ENCODE measurements at regions not wholly inside any gene's neighbourhood (a gene's known extent, or its start where the extent isn't known, plus 50 kb on each side); places are given as distances from the start of the nearest gene placed in this dataset.

GRCh38 chr3:36606871-36607765 lies 157.2 kb downstream of the DCLK3 start:
- Histone ChIP-seq H3K79me2 (ENCODE audit: low read depth) (no peaks in the 10 kb centered on the region), H4K20me1 (ENCODE audit: insufficient read depth) (no peaks in the 10 kb centered on the region), H3K27ac (no peak overlapping the region), H3K9me3 (ENCODE audit: insufficient read depth, low read depth) (no peaks in the 10 kb centered on the region), H3K4me3 (no peak overlapping the region), H3K9me2 (ENCODE audit: insufficient read depth) (no peaks in the 10 kb centered on the region), H3K4me2 (no peak overlapping the region), H3K36me3 (ENCODE audit: low read depth) (no peaks in the 10 kb centered on the region), H2AFZ (no peak overlapping the region), H3F3A (ENCODE audit: insufficient read depth, low read depth) (no peaks in the 10 kb centered on the region), H3K27me3 (ENCODE audit: insufficient read depth, low read depth) (no peaks in the 10 kb centered on the region), H3K4me1 (replicated peaks; ENCODE audit: insufficient read depth) (no peaks in the 10 kb centered on the region)
- DNase-seq: no peak
- ChIA-PET CTCF (no interaction called here), POLR2A (ENCODE audit: unreplicated experiment) (no interaction called here)
- intact Hi-C loops (cut with micrococcal nuclease; ENCODE audit: unreplicated experiment): no loop called here
- BruUV-seq (replicated peaks): no TSS peak
- TF ChIP-seq CTCF (conservative IDR thresholded peaks at IDR 0.05) (no peak), EZH2 (IDR thresholded peaks at IDR 0.05; ENCODE audit: low read depth) (no peak)

- no peak for TF ChIP-seq CTCF (conservative IDR thresholded peaks at IDR 0.05)
- no peak for TF ChIP-seq EZH2 (IDR thresholded peaks at IDR 0.05; ENCODE audit: low read depth)
- no peaks in the 10 kb centered on the region for H3K79me2 ChIP-seq (ENCODE audit: low read depth)
- DNase-seq: no peak
- H4K20me1 ChIP-seq (ENCODE audit: insufficient read depth): no peaks in the 10 kb centered on the region
- no peak overlapping the region for H2AFZ ChIP-seq
- no peaks in the 10 kb centered on the region for H3F3A ChIP-seq (ENCODE audit: insufficient read depth, low read depth)
- POLR2A ChIA-PET (ENCODE audit: unreplicated experiment): no interaction called here
- H3K4me1 ChIP-seq (replicated peaks; ENCODE audit: insufficient read depth): no peaks in the 10 kb centered on the region
- no peak overlapping the region for H3K27ac ChIP-seq
- no peaks in the 10 kb centered on the region for H3K27me3 ChIP-seq (ENCODE audit: insufficient read depth, low read depth)
- no peak overlapping the region for H3K4me2 ChIP-seq
- no peaks in the 10 kb centered on the region for H3K9me3 ChIP-seq (ENCODE audit: insufficient read depth, low read depth)
- BruUV-seq (replicated peaks): no TSS peak
- CTCF ChIA-PET: no interaction called here
- intact Hi-C loops (cut with micrococcal nuclease; ENCODE audit: unreplicated experiment): no loop called here
- H3K9me2 ChIP-seq (ENCODE audit: insufficient read depth): no peaks in the 10 kb centered on the region
- no peak overlapping the region for H3K4me3 ChIP-seq
- H3K36me3 ChIP-seq (ENCODE audit: low read depth): no peaks in the 10 kb centered on the region
These were observed 160.9 kb downstream of the DCLK3 start for GRCh38 chr3:36603423-36603822.

GRCh38 chr3:36600404-36600803 lies 163.9 kb downstream of the DCLK3 start:
- BruUV-seq (replicated peaks): no TSS peak
- H4K20me1 ChIP-seq (ENCODE audit: insufficient read depth): no peaks in the 10 kb centered on the region
- DNase-seq: no peak

More at GRCh38 chr3:36600404-36600803, 163.9 kb downstream of the DCLK3 start:
- H3K36me3 ChIP-seq (ENCODE audit: low read depth): no peaks in the 10 kb centered on the region
- ChIA-PET CTCF (no interaction called here), POLR2A (ENCODE audit: unreplicated experiment) (interaction anchor here (0.6 kb wide), 1 partner anchor 61 kb away, joined by 4 read pairs; no protein-coding TSS in a partner anchor)
- no peaks in the 10 kb centered on the region for H3K79me2 ChIP-seq (ENCODE audit: low read depth)
- no peaks in the 10 kb centered on the region for H3F3A ChIP-seq (ENCODE audit: insufficient read depth, low read depth)
- H3K27me3 ChIP-seq (ENCODE audit: insufficient read depth, low read depth): no peaks in the 10 kb centered on the region
- H3K4me1 ChIP-seq (replicated peaks; ENCODE audit: insufficient read depth): peaks cover 12% of the 10 kb centered on the region
- H2AFZ ChIP-seq: no peak overlapping the region
- H3K9me2 ChIP-seq (ENCODE audit: insufficient read depth): no peaks in the 10 kb centered on the region
- no peak overlapping the region for H3K27ac ChIP-seq
- intact Hi-C loops (cut with micrococcal nuclease; ENCODE audit: unreplicated experiment): no loop called here
- no peak overlapping the region for H3K4me2 ChIP-seq
- H3K9me3 ChIP-seq (ENCODE audit: insufficient read depth, low read depth): peaks cover 6% of the 10 kb centered on the region; the same call in 1 of the 2 replicates
- TF ChIP-seq EZH2 (IDR thresholded peaks at IDR 0.05; ENCODE audit: low read depth): no peak
- no peak overlapping the region for H3K4me3 ChIP-seq
